ENCODE measurements at regions not wholly inside any gene's neighbourhood (a gene's known extent, or its start where the extent isn't known, plus 50 kb on each side); places are given as distances from the start of the nearest gene placed in this dataset.

GRCh38 chr4:188459381-188459780 is 320.1 kb downstream of the TRIML1 start:
- TF ChIP-seq NR3C1 (IDR thresholded peaks at IDR 0.05) (no peak), MYC (IDR thresholded peaks at IDR 0.05; ENCODE audit: borderline replicate concordance, low read length) (no peak), CEBPB (IDR thresholded peaks at IDR 0.05) (no peak), CTCF (IDR thresholded peaks at IDR 0.05) (no peak)

Measured in A549 (cell line).